SK-N-MC (cell line): ENCODE measurements at regions not wholly inside any gene's neighbourhood (a gene's known extent, or its start where the extent isn't known, plus 50 kb on each side); places are given as distances from the start of the nearest gene placed in this dataset.

Experiments
- EZH2 ChIP-seq: fragments of 200-600 bp; sonication (generic); IDR thresholded peaks from one replicate; pipeline ENCODE4 v1.6.1; 2017; ENCODE audit warnings: antibody characterized with exemption
- FOXP2 ChIP-seq: optimal IDR thresholded peaks from 2 replicates; pipeline ENCODE3; 2011; ENCODE audit warnings: mild to moderate bottlenecking, moderate library complexity; ENCODE audit not compliant: insufficient read depth; ENCODE audit errors: extremely low read length, control extremely low read depth
- POLR2AphosphoS5 ChIP-seq: IDR thresholded peaks from 2 replicates; pipeline ENCODE4 v1.6.1; 2012; ENCODE audit warnings: mild to moderate bottlenecking, low read depth, low read length, borderline replicate concordance

GRCh38 chr2:19035238-19035637 is 323.2 kb downstream of the OSR1 start:
- TF ChIP-seq EZH2 = no peak
- no peak for TF ChIP-seq POLR2AphosphoS5
- TF ChIP-seq FOXP2 = no peak
